GM13976 (cell line): ENCODE measurements at regions not wholly inside any gene's neighbourhood (a gene's known extent, or its start where the extent isn't known, plus 50 kb on each side); places are given as distances from the start of the nearest gene placed in this dataset.

Experiments used
- DNase-seq: peaks from one replicate; pipeline ENCODE4 v3.0.0; 2012; ENCODE audit warnings: low spot score
- in situ Hi-C: fragments of 300-500 bp; cut with MboI; formaldehyde crosslinking; loops from one replicate; pipeline ENCODE4 v1.12.0; 2022; ENCODE audit warnings: low sequenced_read_pairs, mixed read lengths, inconsistent platforms; ENCODE audit not compliant: unreplicated experiment
- TF ChIP-seq, protein P1 (sequence below): IDR thresholded peaks from 2 replicates; pipeline ENCODE4 v1.5.1; 2012; ENCODE audit warnings: borderline replicate concordance, mild to moderate bottlenecking; ENCODE audit not compliant: insufficient read depth; ENCODE audit errors: extremely low read depth, missing control alignments, control extremely low read depth

- TF ChIP-seq, protein P1, sequence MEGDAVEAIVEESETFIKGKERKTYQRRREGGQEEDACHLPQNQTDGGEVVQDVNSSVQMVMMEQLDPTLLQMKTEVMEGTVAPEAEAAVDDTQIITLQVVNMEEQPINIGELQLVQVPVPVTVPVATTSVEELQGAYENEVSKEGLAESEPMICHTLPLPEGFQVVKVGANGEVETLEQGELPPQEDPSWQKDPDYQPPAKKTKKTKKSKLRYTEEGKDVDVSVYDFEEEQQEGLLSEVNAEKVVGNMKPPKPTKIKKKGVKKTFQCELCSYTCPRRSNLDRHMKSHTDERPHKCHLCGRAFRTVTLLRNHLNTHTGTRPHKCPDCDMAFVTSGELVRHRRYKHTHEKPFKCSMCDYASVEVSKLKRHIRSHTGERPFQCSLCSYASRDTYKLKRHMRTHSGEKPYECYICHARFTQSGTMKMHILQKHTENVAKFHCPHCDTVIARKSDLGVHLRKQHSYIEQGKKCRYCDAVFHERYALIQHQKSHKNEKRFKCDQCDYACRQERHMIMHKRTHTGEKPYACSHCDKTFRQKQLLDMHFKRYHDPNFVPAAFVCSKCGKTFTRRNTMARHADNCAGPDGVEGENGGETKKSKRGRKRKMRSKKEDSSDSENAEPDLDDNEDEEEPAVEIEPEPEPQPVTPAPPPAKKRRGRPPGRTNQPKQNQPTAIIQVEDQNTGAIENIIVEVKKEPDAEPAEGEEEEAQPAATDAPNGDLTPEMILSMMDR = no peak
- DNase-seq = no peak
- in situ Hi-C loops = no loop called here
These were observed 141.4 kb downstream of the BUB3 start for GRCh38 chr10:123295644-123296043.

DNA sequence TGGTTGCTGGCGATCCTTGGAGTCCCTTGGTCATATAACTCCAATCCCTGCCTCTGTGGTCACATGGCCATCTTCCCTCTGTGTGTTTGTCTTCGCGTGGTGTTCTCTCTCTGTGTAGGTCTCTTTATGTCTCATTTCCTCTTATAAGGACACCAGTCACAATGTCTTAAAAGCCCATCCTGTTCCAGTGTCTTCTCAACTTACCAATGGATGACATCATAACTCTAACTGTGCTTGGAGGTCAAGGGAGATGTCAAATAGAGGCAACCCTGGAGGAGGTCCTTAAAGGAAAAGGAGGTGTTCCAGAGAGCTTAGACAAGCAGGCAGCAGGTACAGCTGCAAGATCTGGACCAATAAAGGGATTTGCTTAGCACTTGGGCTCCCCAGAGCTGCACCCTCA is 143.0 kb downstream of the BUB3 start:
- no peak for DNase-seq
- in situ Hi-C loops = no loop called here
- TF ChIP-seq, protein P1 = no peak

DNA sequence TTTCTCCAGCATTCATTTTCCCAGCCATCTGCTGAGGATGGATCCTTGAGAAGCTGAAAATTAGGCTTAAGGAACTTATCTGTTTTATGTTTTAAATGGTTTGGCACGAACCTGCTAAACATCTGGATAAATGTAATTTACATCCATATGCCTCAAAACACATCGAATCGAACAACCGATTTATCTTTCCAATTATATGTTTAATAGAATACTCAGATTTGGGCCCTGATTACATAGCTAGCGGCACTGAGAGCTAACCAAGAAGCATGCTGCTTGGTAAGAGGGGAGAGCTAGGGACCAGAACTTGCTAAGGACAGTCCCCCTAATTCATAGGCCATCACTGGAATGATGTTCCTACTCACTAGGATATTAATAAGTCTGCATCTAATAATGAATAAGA is 144.4 kb downstream of the BUB3 start:
- in situ Hi-C loops = no loop called here
- TF ChIP-seq, protein P1 = no peak
- DNase-seq = no peak

DNA sequence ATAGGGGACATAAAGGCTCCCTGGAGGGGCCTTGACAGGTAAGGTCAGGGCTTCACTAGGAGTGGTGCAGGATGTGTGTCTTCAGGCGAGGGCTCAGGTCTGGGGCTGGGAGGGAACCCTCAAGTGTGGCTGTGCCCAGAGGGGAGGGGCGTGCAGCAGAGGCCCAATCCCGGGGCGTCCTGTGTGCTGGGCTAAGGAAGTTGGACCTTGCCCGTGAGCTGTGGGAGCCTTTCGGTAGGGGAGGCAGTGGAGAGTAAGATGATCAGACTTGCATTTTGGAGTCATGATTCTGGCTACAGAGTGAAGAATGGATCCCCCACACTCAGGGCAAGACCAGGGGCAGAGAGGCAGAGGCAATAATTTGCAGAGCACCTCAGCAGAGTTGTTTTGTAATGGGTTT is 145.4 kb downstream of the BUB3 start:
- in situ Hi-C loops = no loop called here
- TF ChIP-seq, protein P1 = no peak
- no peak for DNase-seq

DNA sequence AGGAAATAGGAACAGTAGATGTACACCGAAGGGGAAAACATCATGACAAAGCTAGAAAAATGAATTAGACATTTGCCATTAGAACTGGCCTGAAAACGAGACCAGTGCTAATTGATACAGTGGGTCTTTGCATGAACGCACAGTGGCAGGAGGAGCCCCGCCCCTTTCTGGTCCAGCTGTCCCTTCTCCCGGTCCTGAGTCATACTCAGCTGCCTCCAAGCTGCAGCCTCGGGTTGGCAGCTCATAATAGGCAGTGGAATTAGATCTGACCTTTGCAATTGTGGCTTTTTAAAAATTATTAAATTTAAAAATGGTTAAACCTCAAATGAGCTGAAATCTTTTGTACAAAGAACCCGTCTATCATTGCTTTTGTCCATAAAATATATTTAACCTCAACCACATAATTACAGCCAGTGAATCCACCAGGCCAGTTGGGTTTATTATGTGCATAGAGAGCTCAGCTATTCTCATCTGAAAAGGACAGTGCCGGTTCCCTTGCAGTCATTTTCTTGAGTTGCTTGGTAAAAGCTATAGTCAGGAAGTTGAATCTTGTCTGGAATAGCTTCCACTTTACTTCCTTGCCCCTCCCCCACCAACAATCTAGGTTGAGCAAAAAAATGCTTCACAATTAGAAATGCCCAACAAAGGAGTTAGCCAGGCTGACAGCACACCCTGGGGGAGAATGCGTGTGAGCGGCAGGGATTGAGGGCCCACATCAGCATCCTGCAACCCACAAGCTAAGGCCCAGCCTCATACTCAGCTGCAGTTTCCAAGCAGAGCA is 147.1 kb downstream of the BUB3 start:
- DNase-seq = no peak
- in situ Hi-C loops = no loop called here
- TF ChIP-seq, protein P1 = no peak

DNA sequence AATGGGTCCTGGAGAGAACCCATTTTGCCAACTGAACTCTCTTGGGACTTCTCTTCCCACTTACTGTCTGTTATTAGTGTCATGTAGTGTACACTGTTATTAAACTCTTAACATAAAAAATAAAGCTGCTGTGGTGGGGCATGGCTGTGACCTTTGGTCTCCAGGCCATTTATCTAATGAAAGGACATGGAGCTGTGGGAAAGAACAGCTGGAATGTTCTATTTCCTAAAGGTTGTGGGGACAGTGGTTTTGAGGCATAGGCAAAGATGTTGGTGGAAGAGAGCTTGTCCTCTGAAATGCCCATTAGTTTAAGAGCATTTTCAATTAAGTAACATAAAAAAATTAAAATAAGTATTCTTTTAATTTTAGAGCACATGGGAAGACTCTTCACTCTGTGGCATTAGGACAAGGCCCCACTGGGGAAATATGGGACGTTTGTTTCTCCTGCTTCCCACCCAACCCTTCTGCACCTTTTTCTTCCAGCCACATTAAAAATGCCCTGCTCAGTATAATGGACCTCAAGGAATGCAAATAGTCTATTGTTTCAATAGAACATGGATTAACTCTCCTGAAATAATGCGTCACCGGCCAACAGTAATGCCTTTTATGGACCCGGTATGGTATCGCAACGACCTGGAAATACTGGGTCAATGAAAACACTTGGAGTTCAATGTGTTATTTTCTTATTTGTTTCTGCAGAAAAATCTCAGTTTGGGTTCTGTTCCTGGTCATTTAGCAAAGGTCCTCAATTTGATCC is 149.6 kb downstream of the BUB3 start:
- no peak for DNase-seq
- in situ Hi-C loops = no loop called here
- TF ChIP-seq, protein P1 = no peak
